ENCODE measurements at regions not wholly inside any gene's neighbourhood (a gene's known extent, or its start where the extent isn't known, plus 50 kb on each side); places are given as distances from the start of the nearest gene placed in this dataset.

- Mint-ChIP-seq H3K27ac (peak overlapping the region; percentile 79), H3K27me3 (no peaks in the 10 kb centered on the region), H3K36me3 (no peaks in the 10 kb centered on the region), H3K4me1 (peaks cover 39% of the 10 kb centered on the region), H3K4me3 (peak overlapping the region; percentile 26), H3K9me3 (no peaks in the 10 kb centered on the region)
- no peak for DNase-seq
These were observed 57.3 kb upstream of the SSBP3 start for GRCh38 chr1:54463259-54464030.

DNA sequence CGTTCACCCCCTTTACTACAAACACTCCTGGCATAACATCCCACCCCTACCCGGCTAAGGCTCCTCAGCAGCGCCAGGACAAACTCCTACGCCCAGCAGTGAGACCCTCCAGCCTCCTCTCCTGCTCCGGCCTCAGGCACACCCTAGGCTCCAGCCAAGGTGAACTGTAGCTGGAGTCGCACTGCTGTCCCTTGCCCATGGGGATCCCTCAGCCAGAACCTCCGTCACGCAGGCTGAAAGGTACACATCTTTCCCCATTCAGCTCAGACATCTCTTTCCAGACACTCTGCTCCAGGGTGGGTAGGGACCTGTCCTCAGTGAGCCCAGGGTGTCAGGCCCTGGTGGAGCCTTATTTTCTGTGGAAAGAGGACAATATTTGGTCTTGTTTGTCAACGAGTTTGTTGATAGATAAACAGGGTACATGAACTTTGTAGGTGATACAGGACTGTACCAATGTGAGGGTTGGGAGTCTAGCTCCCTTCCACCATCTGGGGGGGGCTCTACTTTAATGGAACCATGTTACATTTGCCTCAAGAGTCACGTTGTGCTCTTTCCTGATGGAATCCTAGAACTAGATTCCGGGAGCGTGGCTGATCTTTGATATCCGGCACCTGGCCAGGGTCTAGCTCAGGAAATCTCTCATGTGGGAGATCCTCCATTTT is 56.5 kb upstream of the SSBP3 start:
- DNase-seq, result no peak
- no peaks in the 10 kb centered on the region for H3K27me3 Mint-ChIP-seq
- no peaks in the 10 kb centered on the region for H3K36me3 Mint-ChIP-seq
- H3K9me3 Mint-ChIP-seq, result no peaks in the 10 kb centered on the region
- H3K27ac Mint-ChIP-seq, result no peak overlapping the region
- H3K4me1 Mint-ChIP-seq, result peaks cover 39% of the 10 kb centered on the region
- H3K4me3 Mint-ChIP-seq, result no peak overlapping the region

DNA sequence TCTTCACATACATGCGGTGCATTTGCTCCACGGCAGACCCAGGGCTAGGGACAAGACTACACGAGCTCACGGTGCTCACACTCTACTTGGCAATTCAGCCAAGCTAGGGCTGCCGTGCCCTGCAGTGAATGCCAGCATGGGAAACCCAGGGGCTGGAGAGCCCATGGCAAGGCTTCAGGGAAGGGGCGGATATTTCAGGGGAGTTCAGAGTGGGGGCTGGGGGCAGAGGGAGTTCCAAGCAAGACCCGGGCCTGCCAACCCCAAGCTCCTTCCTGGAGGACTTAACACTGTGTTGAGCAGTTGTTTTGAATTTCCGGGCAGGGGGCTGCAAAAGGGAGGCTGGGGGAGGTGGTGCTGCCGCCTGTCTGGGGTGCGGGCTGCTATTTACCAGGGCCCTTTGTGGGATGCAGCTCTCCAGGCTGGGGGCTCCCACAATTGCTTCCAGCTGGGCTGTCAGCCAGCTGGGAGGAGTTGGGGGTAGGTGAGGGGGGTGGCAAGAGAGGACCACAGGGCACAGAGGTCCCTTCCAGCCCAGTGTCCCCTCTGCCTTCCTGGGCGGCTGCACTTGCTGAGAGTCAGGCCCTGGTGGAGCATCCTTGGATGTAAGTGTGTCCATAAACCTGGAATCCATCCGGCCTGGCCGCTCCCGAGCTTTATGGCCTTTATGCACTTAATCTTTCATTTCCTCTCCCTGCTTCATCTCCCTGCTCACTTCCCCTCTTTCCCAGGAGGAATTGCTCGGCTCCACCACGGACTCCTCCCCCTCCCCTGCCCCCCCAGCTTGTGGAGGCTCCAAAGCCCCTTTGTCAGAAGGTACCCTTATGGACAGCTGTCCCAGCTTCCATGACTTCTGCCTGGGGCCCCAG is 55.8 kb upstream of the SSBP3 start:
- no peak overlapping the region for H3K27ac Mint-ChIP-seq

GRCh38 chr1:54460861-54461387 is 54.7 kb upstream of the SSBP3 start:
- peaks cover 37% of the 10 kb centered on the region for H3K4me1 Mint-ChIP-seq

More for the DNA sequence above, 55.8 kb upstream of the SSBP3 start:
- H3K4me3 Mint-ChIP-seq, result no peak overlapping the region
- H3K27me3 Mint-ChIP-seq, result no peaks in the 10 kb centered on the region
- H3K4me1 Mint-ChIP-seq, result peaks cover 39% of the 10 kb centered on the region
- no peaks in the 10 kb centered on the region for H3K9me3 Mint-ChIP-seq
- no peaks in the 10 kb centered on the region for H3K36me3 Mint-ChIP-seq
- DNase-seq, result no peak

GRCh38 chr1:54460351-54460750 is 54.2 kb upstream of the SSBP3 start:
- H3K4me1 Mint-ChIP-seq, result peaks cover 36% of the 10 kb centered on the region
- no peaks in the 10 kb centered on the region for H3K27me3 Mint-ChIP-seq
- no peaks in the 10 kb centered on the region for H3K36me3 Mint-ChIP-seq
- H3K4me3 Mint-ChIP-seq, result no peak overlapping the region
- no peaks in the 10 kb centered on the region for H3K9me3 Mint-ChIP-seq
- DNase-seq, result no peak
- peak overlapping the region; percentile 19 for H3K27ac Mint-ChIP-seq

More at GRCh38 chr1:54460861-54461387, 54.7 kb upstream of the SSBP3 start:
- Mint-ChIP-seq H3K4me3 (no peak overlapping the region), H3K27me3 (no peaks in the 10 kb centered on the region), H3K27ac (peak overlapping the region; percentile 40), H3K9me3 (no peaks in the 10 kb centered on the region), H3K36me3 (no peaks in the 10 kb centered on the region)
- no peak for DNase-seq

- Mint-ChIP-seq H3K27me3 (no peaks in the 10 kb centered on the region), H3K27ac (no peak overlapping the region), H3K4me1 (peaks cover 35% of the 10 kb centered on the region), H3K9me3 (no peaks in the 10 kb centered on the region), H3K36me3 (no peaks in the 10 kb centered on the region), H3K4me3 (no peak overlapping the region)
- DNase-seq, result no peak
These were observed 53.6 kb upstream of the SSBP3 start for GRCh38 chr1:54459726-54460191.

GRCh38 chr1:54459140-54459539 is 52.9 kb upstream of the SSBP3 start:
- H3K27me3 Mint-ChIP-seq, result no peaks in the 10 kb centered on the region
- peaks cover 29% of the 10 kb centered on the region for H3K4me1 Mint-ChIP-seq
- no peaks in the 10 kb centered on the region for H3K36me3 Mint-ChIP-seq
- peak overlapping the region; percentile 23 for H3K27ac Mint-ChIP-seq
- no peaks in the 10 kb centered on the region for H3K9me3 Mint-ChIP-seq
- H3K4me3 Mint-ChIP-seq, result no peak overlapping the region
- no peak for DNase-seq

- H3K4me1 Mint-ChIP-seq, result peaks cover 18% of the 10 kb centered on the region
These were observed 50.8 kb upstream of the SSBP3 start for GRCh38 chr1:54456921-54457529.

DNA sequence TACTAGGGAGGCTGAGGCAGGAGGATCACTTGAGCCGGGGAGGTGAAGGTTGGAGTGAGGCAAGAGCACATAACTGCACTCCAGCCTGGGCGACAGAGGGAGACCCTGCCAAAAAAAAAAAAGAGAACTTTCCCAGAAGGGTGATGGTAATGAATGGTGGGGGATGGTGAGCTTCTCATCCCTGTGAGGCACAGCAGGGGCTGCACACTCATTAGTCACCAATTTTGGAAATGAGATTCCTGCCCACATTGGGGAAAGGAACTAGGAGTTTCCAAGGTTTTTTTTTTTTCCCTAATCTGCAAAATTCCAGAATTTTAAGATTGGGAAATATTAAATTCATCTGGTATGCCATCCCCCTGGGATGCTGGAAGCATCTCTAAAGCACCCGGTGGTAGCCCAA is 50.2 kb upstream of the SSBP3 start:
- no peak for DNase-seq
- Mint-ChIP-seq H3K4me1 (peaks cover 18% of the 10 kb centered on the region), H3K4me3 (no peak overlapping the region), H3K27me3 (no peaks in the 10 kb centered on the region), H3K9me3 (no peaks in the 10 kb centered on the region), H3K27ac (no peak overlapping the region), H3K36me3 (no peaks in the 10 kb centered on the region)

More at GRCh38 chr1:54456921-54457529, 50.8 kb upstream of the SSBP3 start:
- Mint-ChIP-seq H3K36me3 (no peaks in the 10 kb centered on the region), H3K27me3 (no peaks in the 10 kb centered on the region), H3K27ac (no peak overlapping the region), H3K9me3 (no peaks in the 10 kb centered on the region), H3K4me3 (no peak overlapping the region)
- DNase-seq, result no peak

Data from activated naive CD8-positive, alpha-beta T cell treated with anti-CD3 and anti-CD28 coated beads for 36 hours (primary cell).